SIG-M5 (cell line): ENCODE measurements at regions not wholly inside any gene's neighbourhood (a gene's known extent, or its start where the extent isn't known, plus 50 kb on each side); places are given as distances from the start of the nearest gene placed in this dataset.

Experiments used
- DNase-seq: peaks from one replicate; lab custom pipeline; 2025; lab: John Stamatoyannopoulos, UW

- DNase-seq = no peak
These were observed 70.2 kb upstream of the SLC4A11 start for GRCh38 chr20:3309226-3309625.

GRCh38 chr20:3307725-3308124 lies 68.7 kb upstream of the SLC4A11 start:
- DNase-seq = no peak

DNA sequence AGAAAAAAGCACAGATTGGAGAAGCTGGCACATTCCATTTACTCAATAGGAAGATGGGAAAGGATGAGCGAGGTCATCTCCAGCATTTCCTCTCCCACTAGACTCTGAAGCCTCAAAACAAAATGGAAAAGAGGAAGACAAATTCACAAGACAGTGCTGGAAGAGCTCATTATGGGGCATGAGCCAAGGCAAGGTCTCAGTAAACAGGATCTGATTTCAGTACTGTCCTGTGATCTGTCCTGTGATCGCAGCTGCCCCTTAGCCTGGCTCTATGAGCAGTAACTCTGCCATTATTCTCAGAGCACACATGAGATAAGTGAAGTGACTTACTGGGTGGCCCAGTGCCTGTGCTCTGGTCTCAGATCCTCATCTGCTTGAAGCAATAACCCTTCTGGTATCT lies 68.1 kb upstream of the SLC4A11 start:
- DNase-seq = no peak

GRCh38 chr20:3306068-3306467 lies 67.1 kb upstream of the SLC4A11 start:
- DNase-seq = no peak

DNA sequence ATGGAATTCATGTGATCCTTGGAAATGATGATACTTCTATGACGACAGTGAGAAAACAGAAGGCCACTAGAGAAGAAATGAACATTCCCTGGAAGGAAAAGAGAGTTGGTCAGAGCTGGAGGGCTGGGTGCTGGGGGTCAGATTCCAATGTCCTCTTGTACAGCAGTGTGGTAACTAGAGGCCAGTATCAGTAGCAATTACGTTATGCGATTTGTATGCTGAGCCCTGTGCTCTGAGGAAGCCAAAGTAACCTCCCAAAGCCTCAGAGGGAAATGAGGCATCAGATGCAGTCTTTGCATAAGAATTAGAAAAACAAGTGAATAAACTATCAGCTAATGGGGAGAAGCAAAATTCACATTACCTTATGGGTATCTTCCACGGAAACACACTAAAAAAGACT lies 65.5 kb upstream of the SLC4A11 start:
- no peak for DNase-seq

DNA sequence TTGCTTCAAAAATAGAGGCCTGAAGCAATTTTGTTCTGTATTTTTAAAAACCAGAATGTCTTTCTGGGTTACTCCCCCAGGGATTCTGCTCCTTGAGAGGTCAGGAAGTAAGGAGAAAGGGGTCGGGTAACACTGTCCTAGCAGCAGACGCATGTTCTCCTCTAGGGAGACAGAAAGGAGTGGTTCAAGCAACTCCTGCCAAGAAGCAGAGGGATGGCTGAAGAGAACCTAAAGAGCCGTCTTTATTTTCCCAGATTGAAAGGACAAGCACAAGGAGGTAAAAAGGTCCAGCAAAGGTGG lies 58.0 kb upstream of the SLC4A11 start:
- no peak for DNase-seq

GRCh38 chr20:3296261-3297078 lies 57.5 kb upstream of the SLC4A11 start:
- DNase-seq = no peak
